Keratinocyte (primary cell): ENCODE measurements at regions not wholly inside any gene's neighbourhood (a gene's known extent, or its start where the extent isn't known, plus 50 kb on each side); places are given as distances from the start of the nearest gene placed in this dataset.

ENCODE experiments used
- DNase-seq: peaks from one replicate; pipeline ENCODE4 v3.0.0-alpha.2; 2011; ENCODE audit warnings: low read depth, missing footprints, low spot score
- FAIRE-seq: peaks from 2 replicates; lab custom pipeline; 2011; peaks lifted over from hg19 to GRCh38; lab: Jason Lieb, UNC
- H2AFZ ChIP-seq: 2 replicates; pipeline ENCODE4 v1.6.0; 2012; ENCODE audit warnings: low read length, control low read depth, inconsistent platforms; ENCODE audit not compliant: control insufficient read depth
- H3K27ac ChIP-seq: 2 replicates; pipeline ENCODE4 v1.5.1; 2011; ENCODE audit warnings: low read length; ENCODE audit not compliant: control insufficient read depth, insufficient read depth
- H3K27me3 ChIP-seq: 3 replicates; pipeline ENCODE4 v1.6.0; 2011; ENCODE audit warnings: low read length; ENCODE audit not compliant: control insufficient read depth, insufficient read depth; ENCODE audit errors: extremely low read depth
- H3K36me3 ChIP-seq, 2 experiments: 2 replicates in 1 of 2; 3 replicates in 1 of 2; pipeline ENCODE4 v1.5.1; 2011; ENCODE audit warnings: low read length in 2 of 2, mild to moderate bottlenecking in 1 of 2; ENCODE audit not compliant: control insufficient read depth in 2 of 2, insufficient read depth in 2 of 2; ENCODE audit errors: extremely low read depth in 1 of 2
- H3K4me1 ChIP-seq: 3 replicates; pipeline ENCODE4 v1.5.1; 2011; ENCODE audit warnings: low read length; ENCODE audit not compliant: control insufficient read depth, insufficient read depth; ENCODE audit errors: extremely low read depth
- H3K4me2 ChIP-seq: 3 replicates; pipeline ENCODE4 v1.6.0; 2011; ENCODE audit warnings: low read depth, low read length; ENCODE audit not compliant: control insufficient read depth, insufficient read depth; ENCODE audit errors: extremely low read depth
- H3K4me3 ChIP-seq, 3 experiments: fragments of 200-600 bp in 1 of 3; sonication (generic) in 1 of 3; 2 replicates in 2 of 3; 3 replicates in 1 of 3; pipeline ENCODE4 v1.5.1; 2011 to 2016; ENCODE audit warnings: low read length in 3 of 3, mild to moderate bottlenecking in 3 of 3, control low read depth in 2 of 3, inconsistent platforms in 1 of 3, low read depth in 1 of 3, mixed read lengths in 1 of 3, mixed run types in 1 of 3, moderate library complexity in 1 of 3; ENCODE audit not compliant: control insufficient read depth in 2 of 3, insufficient read depth in 2 of 3; ENCODE audit errors: extremely low read depth in 1 of 3
- H3K79me2 ChIP-seq: 2 replicates; pipeline ENCODE4 v1.6.0; 2012; ENCODE audit warnings: low read length; ENCODE audit not compliant: control insufficient read depth, insufficient read depth
- H3K9ac ChIP-seq: 3 replicates; pipeline ENCODE4 v1.6.0; 2011; ENCODE audit warnings: low read length; ENCODE audit not compliant: control insufficient read depth, insufficient read depth; ENCODE audit errors: extremely low read depth
- H3K9me1 ChIP-seq: 3 replicates; pipeline ENCODE4 v1.6.0; 2011; ENCODE audit warnings: low read length; ENCODE audit not compliant: control insufficient read depth, insufficient read depth; ENCODE audit errors: extremely low read depth
- H3K9me3 ChIP-seq: 2 replicates; pipeline ENCODE4 v1.5.1; 2012; ENCODE audit warnings: low read depth, low read length; ENCODE audit not compliant: control insufficient read depth
- H4K20me1 ChIP-seq: 3 replicates; pipeline ENCODE4 v1.6.0; 2011; ENCODE audit warnings: low read length; ENCODE audit not compliant: control insufficient read depth, insufficient read depth; ENCODE audit errors: extremely low read depth
- EZH2 ChIP-seq: IDR thresholded peaks from one replicate; pipeline ENCODE4 v1.6.1; 2012; ENCODE audit warnings: inconsistent platforms, mild to moderate bottlenecking, low read length, moderate library complexity
- dilution Hi-C: fragments of 300-500 bp; cut with MboI; formaldehyde crosslinking; loops from one replicate; pipeline ENCODE4 v1.7.0; 2020; ENCODE audit warnings: low sequenced_read_pairs; ENCODE audit not compliant: extremely low pct_ligation_motif_present
- TF ChIP-seq, protein P1 (sequence below), 3 experiments: IDR thresholded peaks in 1 of 3; conservative IDR thresholded peaks in 1 of 3; optimal IDR thresholded peaks in 1 of 3; 2 replicates in 2 of 3; 3 replicates in 1 of 3; pipeline versions ENCODE3 to v1.5.1; 2011; ENCODE audit warnings: low read length in 3 of 3, mild to moderate bottlenecking in 3 of 3, moderate library complexity in 2 of 3, control low read depth in 1 of 3, inconsistent platforms in 1 of 3; ENCODE audit not compliant: insufficient read depth in 2 of 3; ENCODE audit errors: extremely low read depth in 1 of 3

DNA sequence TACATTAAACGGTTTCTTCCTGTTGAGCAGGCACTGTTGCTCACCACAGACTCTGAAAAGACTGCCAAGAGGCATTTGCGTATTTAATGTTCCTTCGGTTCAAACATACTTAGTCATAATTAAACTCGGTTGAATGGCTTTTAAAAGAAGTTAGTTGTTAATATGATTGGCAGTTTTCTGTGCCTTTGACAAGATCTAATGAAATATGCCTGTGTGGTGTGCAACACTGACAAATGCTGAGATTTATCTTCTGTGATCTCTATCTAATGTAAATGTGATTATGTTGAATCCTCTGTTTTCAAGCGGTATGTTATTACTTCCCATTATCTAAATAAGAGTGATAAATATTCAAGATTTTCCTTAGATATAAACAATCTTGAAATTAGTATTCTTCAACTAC lies 1046.6 kb downstream of the CDH8 start:
- Histone ChIP-seq H2AFZ (no peak overlapping the region), H3K9ac (no peak overlapping the region), H3K27ac (no peak overlapping the region), H3K4me3 (no peak overlapping the region), H3K79me2 (no peaks in the 10 kb centered on the region), H3K27me3 (no peaks in the 10 kb centered on the region), H3K9me3 (no peaks in the 10 kb centered on the region), H3K4me2 (no peak overlapping the region), H3K9me1 (no peaks in the 10 kb centered on the region), H4K20me1 (no peaks in the 10 kb centered on the region), H3K4me1 (no peaks in the 10 kb centered on the region), H3K36me3 (no peaks in the 10 kb centered on the region)
- dilution Hi-C loops: no loop called here
- DNase-seq: no peak
- no peak for FAIRE-seq
- TF ChIP-seq, protein P1, sequence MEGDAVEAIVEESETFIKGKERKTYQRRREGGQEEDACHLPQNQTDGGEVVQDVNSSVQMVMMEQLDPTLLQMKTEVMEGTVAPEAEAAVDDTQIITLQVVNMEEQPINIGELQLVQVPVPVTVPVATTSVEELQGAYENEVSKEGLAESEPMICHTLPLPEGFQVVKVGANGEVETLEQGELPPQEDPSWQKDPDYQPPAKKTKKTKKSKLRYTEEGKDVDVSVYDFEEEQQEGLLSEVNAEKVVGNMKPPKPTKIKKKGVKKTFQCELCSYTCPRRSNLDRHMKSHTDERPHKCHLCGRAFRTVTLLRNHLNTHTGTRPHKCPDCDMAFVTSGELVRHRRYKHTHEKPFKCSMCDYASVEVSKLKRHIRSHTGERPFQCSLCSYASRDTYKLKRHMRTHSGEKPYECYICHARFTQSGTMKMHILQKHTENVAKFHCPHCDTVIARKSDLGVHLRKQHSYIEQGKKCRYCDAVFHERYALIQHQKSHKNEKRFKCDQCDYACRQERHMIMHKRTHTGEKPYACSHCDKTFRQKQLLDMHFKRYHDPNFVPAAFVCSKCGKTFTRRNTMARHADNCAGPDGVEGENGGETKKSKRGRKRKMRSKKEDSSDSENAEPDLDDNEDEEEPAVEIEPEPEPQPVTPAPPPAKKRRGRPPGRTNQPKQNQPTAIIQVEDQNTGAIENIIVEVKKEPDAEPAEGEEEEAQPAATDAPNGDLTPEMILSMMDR (optimal IDR thresholded peaks at IDR 0.05 in 1 of 3, IDR thresholded peaks at IDR 0.05 in 1 of 3, conservative IDR thresholded peaks at IDR 0.05 in 1 of 3; ENCODE audit: extremely low read depth in 1 of 3, insufficient read depth in 2 of 3, low read length in 3 of 3): no peak
- TF ChIP-seq EZH2: no peak

DNA sequence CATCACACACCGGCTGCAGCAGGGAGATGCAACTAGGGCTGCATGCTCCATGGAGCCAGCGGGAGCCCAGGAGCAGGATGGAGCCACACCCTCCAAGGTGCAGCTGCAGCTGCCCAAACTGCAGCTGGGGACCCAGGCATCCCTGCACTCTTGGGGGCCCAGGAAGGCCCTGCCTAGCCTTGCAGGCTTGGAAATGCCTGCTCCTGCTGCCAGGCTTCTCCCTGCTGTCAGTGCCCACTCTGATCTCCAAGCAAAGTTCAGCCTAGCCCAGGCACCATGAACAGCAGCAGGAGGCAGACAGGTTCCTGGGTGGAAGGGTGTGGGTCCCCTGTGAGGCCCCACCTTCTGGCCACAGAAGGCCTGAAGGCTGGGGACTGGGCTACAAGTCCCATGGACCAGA lies 1057.1 kb downstream of the CDH8 start:
- Histone ChIP-seq H3K4me1 (no peaks in the 10 kb centered on the region), H3K9ac (no peak overlapping the region), H4K20me1 (no peaks in the 10 kb centered on the region), H3K27me3 (no peaks in the 10 kb centered on the region), H3K27ac (no peak overlapping the region), H3K4me2 (no peak overlapping the region), H3K9me3 (peaks cover 3% of the 10 kb centered on the region), H3K4me3 (no peak overlapping the region), H3K9me1 (no peaks in the 10 kb centered on the region), H2AFZ (no peak overlapping the region), H3K36me3 (no peaks in the 10 kb centered on the region), H3K79me2 (no peaks in the 10 kb centered on the region)
- TF ChIP-seq EZH2: no peak
- dilution Hi-C loops: no loop called here
- DNase-seq: no peak
- no peak for FAIRE-seq

DNA sequence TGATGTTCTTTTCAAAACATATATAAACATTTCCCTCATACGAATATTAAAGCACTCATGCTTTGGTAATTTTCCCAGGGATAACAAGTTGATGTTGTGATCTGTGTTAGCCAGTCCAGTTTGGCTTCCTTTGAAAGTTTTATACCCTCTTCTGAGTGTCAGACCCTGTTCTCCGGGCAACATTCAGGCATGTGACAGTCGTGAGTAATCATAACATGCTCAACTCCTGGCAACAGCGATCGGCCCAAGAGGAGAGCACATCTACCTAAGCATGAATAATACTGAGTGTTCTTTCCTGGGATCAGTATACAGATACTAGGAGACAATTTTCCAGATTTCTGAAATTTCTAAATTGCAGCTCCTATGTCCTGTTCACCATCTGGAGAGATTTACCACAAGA lies 1086.4 kb downstream of the CDH8 start:
- Histone ChIP-seq H3K36me3 (no peaks in the 10 kb centered on the region), H3K9ac (no peak overlapping the region), H3K9me3 (no peaks in the 10 kb centered on the region), H3K4me3 (no peak overlapping the region), H3K9me1 (no peaks in the 10 kb centered on the region), H3K27me3 (no peaks in the 10 kb centered on the region), H3K27ac (no peak overlapping the region), H3K4me1 (no peaks in the 10 kb centered on the region), H4K20me1 (no peaks in the 10 kb centered on the region), H3K79me2 (no peaks in the 10 kb centered on the region), H2AFZ (no peak overlapping the region), H3K4me2 (no peak overlapping the region)
- TF ChIP-seq, protein P1 (optimal IDR thresholded peaks at IDR 0.05 in 1 of 3, IDR thresholded peaks at IDR 0.05 in 1 of 3, conservative IDR thresholded peaks at IDR 0.05 in 1 of 3; ENCODE audit: extremely low read depth in 1 of 3, insufficient read depth in 2 of 3, low read length in 3 of 3): no peak
- no peak for TF ChIP-seq EZH2
- dilution Hi-C loops: no loop called here
- no peak for DNase-seq
- no peak for FAIRE-seq
